ENCODE measurements at regions not wholly inside any gene's neighbourhood (a gene's known extent, or its start where the extent isn't known, plus 50 kb on each side); places are given as distances from the start of the nearest gene placed in this dataset.

GRCh38 chr13:74070513-74070912 lies 63.7 kb downstream of the KLF12 start:
- no peak overlapping the region for H3K4me3 ChIP-seq (replicated peaks; ENCODE audit: low read depth, low read length)
- no peak for DNase-seq (ENCODE audit: extremely low read depth, low read depth)
- TF ChIP-seq CTCF (IDR thresholded peaks at IDR 0.05; ENCODE audit: low read depth, low read length, missing control alignments), result no peak

DNA sequence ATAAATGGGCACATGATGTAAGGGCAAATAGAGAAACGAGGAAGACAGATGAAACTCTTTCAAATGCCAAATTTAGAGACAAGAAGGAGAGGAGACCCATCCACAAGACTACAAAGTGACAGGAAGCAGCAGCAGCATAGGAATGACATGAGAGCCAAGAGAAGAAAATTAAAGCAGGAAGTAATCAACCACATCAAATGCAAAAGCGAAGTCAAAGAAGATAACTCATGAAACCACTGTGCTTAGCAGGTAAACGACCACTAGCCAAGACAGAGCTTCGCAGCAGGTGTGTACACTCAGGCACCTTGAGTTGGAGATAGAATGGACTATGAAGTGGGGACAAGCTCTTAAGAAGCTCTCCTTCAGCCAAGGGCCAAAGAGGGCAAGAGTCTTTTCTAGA lies 64.1 kb downstream of the KLF12 start:
- no peak overlapping the region for H3K4me3 ChIP-seq (replicated peaks; ENCODE audit: low read depth, low read length)
- no peak for DNase-seq (ENCODE audit: extremely low read depth, low read depth)
- no peak for TF ChIP-seq CTCF (IDR thresholded peaks at IDR 0.05; ENCODE audit: low read depth, low read length, missing control alignments)

DNA sequence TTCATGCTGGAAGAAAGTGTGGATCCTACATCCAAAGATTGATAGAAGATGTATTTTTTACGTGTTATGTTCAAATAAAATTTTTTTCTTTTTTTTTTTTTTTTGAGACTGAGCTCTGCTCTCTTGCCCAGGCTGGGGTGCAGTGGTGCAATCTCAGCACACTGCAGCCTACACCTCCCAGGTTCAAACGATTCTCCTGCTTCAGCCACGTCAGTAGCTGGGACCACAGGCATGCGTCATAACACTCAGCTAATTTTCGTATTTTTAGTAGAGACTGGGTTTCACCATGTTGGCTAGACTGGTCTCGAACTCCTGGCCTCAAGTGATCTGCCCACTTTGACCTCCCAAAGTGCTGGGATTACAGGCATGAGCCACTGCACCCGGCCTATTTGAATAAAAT lies 65.7 kb downstream of the KLF12 start:
- H3K4me3 ChIP-seq (replicated peaks; ENCODE audit: low read depth, low read length), result no peak overlapping the region
- no peak for TF ChIP-seq CTCF (IDR thresholded peaks at IDR 0.05; ENCODE audit: low read depth, low read length, missing control alignments)
- DNase-seq (ENCODE audit: extremely low read depth, low read depth), result no peak

DNA sequence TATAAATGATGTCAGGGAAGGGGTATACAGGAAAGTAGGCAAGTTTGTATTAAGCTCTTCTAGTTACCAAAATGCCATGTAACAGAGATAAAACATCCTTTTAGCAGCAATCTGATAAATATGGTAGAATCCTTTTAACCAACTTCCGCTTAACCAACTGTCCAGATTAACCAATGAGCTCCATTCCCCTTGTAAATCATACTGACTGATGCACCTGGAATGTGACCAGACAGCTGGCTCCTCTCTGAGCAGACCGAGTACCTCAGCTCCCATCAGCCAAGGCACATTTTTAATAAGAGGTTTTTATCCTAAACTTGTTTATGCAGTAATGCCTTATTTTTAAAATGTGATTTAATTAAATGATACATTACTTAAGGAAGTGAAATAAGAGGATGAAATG lies 66.4 kb downstream of the KLF12 start:
- H3K4me3 ChIP-seq (replicated peaks; ENCODE audit: low read depth, low read length), result no peak overlapping the region
- DNase-seq (ENCODE audit: extremely low read depth, low read depth), result no peak
- TF ChIP-seq CTCF (IDR thresholded peaks at IDR 0.05; ENCODE audit: low read depth, low read length, missing control alignments), result no peak

DNA sequence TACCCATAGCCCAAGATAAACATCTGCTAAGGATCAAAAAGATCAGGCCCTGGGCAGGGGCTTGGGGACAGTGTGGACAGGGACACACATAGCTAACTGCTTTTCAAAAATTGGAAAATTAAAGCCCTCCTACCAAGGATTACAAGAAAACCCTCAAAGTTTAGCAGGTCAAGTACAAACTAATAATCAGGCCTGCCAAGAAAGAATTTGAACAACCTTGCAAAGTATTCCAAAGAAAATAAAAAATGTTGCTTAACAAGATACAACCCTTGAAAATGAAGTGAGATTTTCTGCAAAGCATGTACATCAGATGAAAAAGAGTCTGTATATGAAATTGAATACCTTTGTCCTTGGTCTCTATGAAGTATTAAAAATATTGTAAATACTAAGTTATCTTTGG lies 67.3 kb downstream of the KLF12 start:
- no peak overlapping the region for H3K4me3 ChIP-seq (replicated peaks; ENCODE audit: low read depth, low read length)
- no peak for TF ChIP-seq CTCF (IDR thresholded peaks at IDR 0.05; ENCODE audit: low read depth, low read length, missing control alignments)
- no peak for DNase-seq (ENCODE audit: extremely low read depth, low read depth)

DNA sequence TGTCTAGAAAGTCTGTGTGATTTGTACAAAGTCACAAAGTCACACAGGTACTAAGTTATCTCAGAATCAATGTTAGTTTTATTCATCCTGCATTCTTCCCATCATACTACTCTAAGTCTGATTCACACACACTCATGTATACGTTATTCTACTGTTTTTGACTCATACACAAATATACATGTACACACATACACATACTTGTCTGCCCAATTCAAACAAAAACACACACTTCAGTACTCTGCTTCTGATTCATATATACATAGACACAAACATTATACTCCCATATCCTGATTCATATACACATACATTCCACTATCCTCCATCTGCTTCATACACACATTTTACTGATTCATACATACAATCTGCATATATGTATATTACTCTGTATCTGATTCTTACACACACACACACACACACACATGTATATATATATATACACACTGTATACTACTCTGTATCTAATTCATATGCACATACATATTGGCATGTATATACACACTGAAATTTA lies 69.3 kb downstream of the KLF12 start:
- no peak for DNase-seq (ENCODE audit: extremely low read depth, low read depth)
- TF ChIP-seq CTCF (IDR thresholded peaks at IDR 0.05; ENCODE audit: low read depth, low read length, missing control alignments), result no peak
- H3K4me3 ChIP-seq (replicated peaks; ENCODE audit: low read depth, low read length), result no peak overlapping the region

- DNase-seq (ENCODE audit: extremely low read depth, low read depth), result no peak
- H3K4me3 ChIP-seq (replicated peaks; ENCODE audit: low read depth, low read length), result no peak overlapping the region
- no peak for TF ChIP-seq CTCF (IDR thresholded peaks at IDR 0.05; ENCODE audit: low read depth, low read length, missing control alignments)
Measured at GRCh38 chr13:74063533-74064100, 70.6 kb downstream of the KLF12 start.

Measured in HFF-Myc (cell line).